Upper lobe of left lung (tissue), 6 donors: ENCODE measurements at regions not wholly inside any gene's neighbourhood (a gene's known extent, or its start where the extent isn't known, plus 50 kb on each side); places are given as distances from the start of the nearest gene placed in this dataset.

ENCODE experiments used
- ATAC-seq, 2 donors: fragments of 200-7000 bp; cut with Tn5 transposase; one replicate each; pipeline ENCODE4 v1.9.1; 2022; ENCODE audit warnings: mild to moderate bottlenecking in 2 of 2, moderate library complexity in 2 of 2; ENCODE audit not compliant: low FRiP score in 2 of 2
- DNase-seq, 2 donors: peaks; one replicate each; pipeline ENCODE4 v3.0.0-alpha.2; 2019 to 2020
- H3K27ac ChIP-seq, 4 donors: fragments of 200-600 bp; sonication (generic); one replicate each; pipeline ENCODE4 v1.5.1; 2016 to 2019
- H3K27me3 ChIP-seq, 4 donors: fragments of 200-600 bp; sonication (generic); one replicate each; pipeline ENCODE4 v1.5.1; 2017 to 2019
- H3K36me3 ChIP-seq, 4 donors: fragments of 200-600 bp; sonication (generic); one replicate each; pipeline ENCODE4 v1.5.1; 2016 to 2019
- H3K4me1 ChIP-seq, 4 donors: fragments of 200-600 bp; sonication (generic); one replicate each; pipeline ENCODE4 v1.5.1; 2018 to 2019
- H3K4me3 ChIP-seq, 4 donors: fragments of 200-600 bp; sonication (generic); one replicate each; pipeline ENCODE4 v1.5.1; 2017 to 2019; ENCODE audit warnings: mild to moderate bottlenecking in 2 of 4, moderate library complexity in 1 of 4
- H3K9me3 ChIP-seq, 4 donors: fragments of 200-600 bp; sonication (generic); one replicate each; pipeline ENCODE4 v1.5.1; 2018 to 2019
- CTCF ChIP-seq, 6 experiments: fragments of 450-650 bp in 4 of 6; fragments of 200-600 bp in 2 of 6; sonication (generic) in 2 of 6; IDR thresholded peaks; one replicate each; pipeline ENCODE4 v1.5.1; 2016 to 2019; ENCODE audit warnings: antibody characterized with exemption in 6 of 6
- EP300 ChIP-seq, 4 donors: sonication (generic); formaldehyde crosslinking; IDR thresholded peaks; one replicate each; pipeline ENCODE4 v1.5.1; 2017; ENCODE audit warnings: antibody characterized with exemption in 4 of 4, control low read depth in 2 of 4
- POLR2A ChIP-seq, 4 donors: fragments of 450-650 bp; IDR thresholded peaks; one replicate each; pipeline ENCODE4 v1.5.1; 2016 to 2017; ENCODE audit warnings: antibody characterized with exemption in 4 of 4, mild to moderate bottlenecking in 2 of 4
- POLR2AphosphoS5 ChIP-seq, 2 donors: sonication (generic); formaldehyde crosslinking; IDR thresholded peaks; one replicate each; pipeline ENCODE4 v1.5.1; 2017; ENCODE audit warnings: antibody characterized with exemption in 2 of 2
- WGBS, 2 donors: methylation state at CpG; one replicate each; pipeline ENCODE4 v1.1.5; 2017 to 2018; 5-methylcytosine and 5-hydroxymethylcytosine counted together
- donor health status: DM: no; HTN: no; CAD: no; lungs with moderate emphysema.
- donor health status: DM: no; HTN: yes; CAD: no; lungs with severe emphysema.

- ATAC-seq, result no peak
- H3K27me3 ChIP-seq, result peaks cover 0 to 4% (median 0%) of the 10 kb centered on the region in 4 donors
- no peaks in the 10 kb centered on the region for H3K9me3 ChIP-seq
- peaks cover 0 to 15% (median 8%) of the 10 kb centered on the region in 4 donors for H3K4me1 ChIP-seq
- DNase-seq, result no peak
- TF ChIP-seq CTCF (IDR thresholded peaks at IDR 0.05), result no peak
- TF ChIP-seq POLR2A (IDR thresholded peaks at IDR 0.05), result no peak
- no peak for TF ChIP-seq EP300 (IDR thresholded peaks at IDR 0.05)
- no peak for TF ChIP-seq POLR2AphosphoS5 (IDR thresholded peaks at IDR 0.05)
- no peak overlapping the region for H3K4me3 ChIP-seq
- H3K36me3 ChIP-seq, result no peaks in the 10 kb centered on the region
- WGBS, 2 donors, result 84 to 90% methylated on average over 10 of the region's 10 CpGs
- H3K27ac ChIP-seq, result no peak overlapping the region
Measured at GRCh38 chr10:2980791-2981360, 86.5 kb upstream of the PFKP start.

- no peak overlapping the region for H3K4me3 ChIP-seq
- H3K27ac ChIP-seq, result no peak overlapping the region
- ATAC-seq (no peak), DNase-seq (no peak)
- peaks cover 0 to 14% (median 3%) of the 10 kb centered on the region in 4 donors for H3K4me1 ChIP-seq
- WGBS, 2 donors, result 86 to 87% methylated on average over 5 of the region's 5 CpGs
- no peaks in the 10 kb centered on the region for H3K36me3 ChIP-seq
- no peaks in the 10 kb centered on the region for H3K9me3 ChIP-seq
- no peaks in the 10 kb centered on the region for H3K27me3 ChIP-seq
- no peak for TF ChIP-seq EP300 (IDR thresholded peaks at IDR 0.05)
Measured at GRCh38 chr10:2980116-2980515, 87.2 kb upstream of the PFKP start.

GRCh38 chr10:2979306-2979705, 88.0 kb upstream of the PFKP start:
- H3K9me3 ChIP-seq, result no peaks in the 10 kb centered on the region
- peaks cover 0 to 14% (median 3%) of the 10 kb centered on the region in 4 donors for H3K4me1 ChIP-seq
- peak overlapping the region in 1 of 4 donors; percentile 5 for H3K27ac ChIP-seq
- no peaks in the 10 kb centered on the region for H3K36me3 ChIP-seq
- DNase-seq (peak in 1 of 2 donors; percentile 49), ATAC-seq (peak in 1 of 2 donors; percentile 71)
- no peaks in the 10 kb centered on the region for H3K27me3 ChIP-seq
- no peak for TF ChIP-seq EP300 (IDR thresholded peaks at IDR 0.05)
- no peak for TF ChIP-seq CTCF (IDR thresholded peaks at IDR 0.05)
- TF ChIP-seq POLR2AphosphoS5 (IDR thresholded peaks at IDR 0.05), result no peak
- TF ChIP-seq POLR2A (IDR thresholded peaks at IDR 0.05), result no peak
- no peak overlapping the region for H3K4me3 ChIP-seq
- 47 to 59% methylated on average over 8 of the region's 8 CpGs for WGBS, 2 donors

GRCh38 chr10:2978574-2979273, 88.6 kb upstream of the PFKP start:
- no peaks in the 10 kb centered on the region for H3K9me3 ChIP-seq
- DNase-seq, result no peak
- ATAC-seq, result no peak
- no peaks in the 10 kb centered on the region for H3K36me3 ChIP-seq
- H3K27ac ChIP-seq, result peak overlapping the region in 1 of 4 donors; percentile 5
- 82 to 95% methylated on average over 8 of the region's 8 CpGs for WGBS, 2 donors
- H3K4me3 ChIP-seq, result no peak overlapping the region
- H3K27me3 ChIP-seq, result no peaks in the 10 kb centered on the region
- TF ChIP-seq EP300 (IDR thresholded peaks at IDR 0.05), result no peak
- TF ChIP-seq POLR2AphosphoS5 (IDR thresholded peaks at IDR 0.05), result no peak
- no peak for TF ChIP-seq POLR2A (IDR thresholded peaks at IDR 0.05)
- TF ChIP-seq CTCF (IDR thresholded peaks at IDR 0.05), result no peak
- H3K4me1 ChIP-seq, result peaks cover 0 to 14% (median 3%) of the 10 kb centered on the region in 4 donors

- peak in 4 of 6 experiments; percentile 22 to 58 (median 44) for TF ChIP-seq CTCF (IDR thresholded peaks at IDR 0.05)
- TF ChIP-seq POLR2A (IDR thresholded peaks at IDR 0.05), result no peak
- Histone ChIP-seq H3K27me3 (no peaks in the 10 kb centered on the region), H3K4me3 (no peak overlapping the region), H3K9me3 (no peaks in the 10 kb centered on the region), H3K36me3 (no peaks in the 10 kb centered on the region), H3K27ac (no peak overlapping the region), H3K4me1 (peaks cover 0 to 14% (median 3%) of the 10 kb centered on the region in 4 donors)
- ATAC-seq (peak in 1 of 2 donors; percentile 60), DNase-seq (no peak)
- 11 to 15% methylated on average over 2 of the region's 2 CpGs for WGBS, 2 donors
Measured at GRCh38 chr10:2978111-2978510, 89.2 kb upstream of the PFKP start.
